Panc1 (cell line): ENCODE measurements at regions not wholly inside any gene's neighbourhood (a gene's known extent, or its start where the extent isn't known, plus 50 kb on each side); places are given as distances from the start of the nearest gene placed in this dataset.

Source experiments
- POLR2AphosphoS5 ChIP-seq: IDR thresholded peaks from 2 replicates; pipeline ENCODE4 v1.6.1; 2012; ENCODE audit warnings: mild to moderate bottlenecking, low read depth, low read length, moderate library complexity
- SIN3A ChIP-seq: IDR thresholded peaks from 2 replicates; pipeline ENCODE4 v1.6.1; 2012; ENCODE audit warnings: low read depth, mild to moderate bottlenecking, low read length, moderate library complexity, borderline replicate concordance; ENCODE audit not compliant: insufficient read depth
- TF ChIP-seq, protein P1 (sequence below): fragments of 450-650 bp; IDR thresholded peaks from 2 replicates; pipeline ENCODE4 v1.5.1; 2017; ENCODE audit warnings: mild to moderate bottlenecking

DNA sequence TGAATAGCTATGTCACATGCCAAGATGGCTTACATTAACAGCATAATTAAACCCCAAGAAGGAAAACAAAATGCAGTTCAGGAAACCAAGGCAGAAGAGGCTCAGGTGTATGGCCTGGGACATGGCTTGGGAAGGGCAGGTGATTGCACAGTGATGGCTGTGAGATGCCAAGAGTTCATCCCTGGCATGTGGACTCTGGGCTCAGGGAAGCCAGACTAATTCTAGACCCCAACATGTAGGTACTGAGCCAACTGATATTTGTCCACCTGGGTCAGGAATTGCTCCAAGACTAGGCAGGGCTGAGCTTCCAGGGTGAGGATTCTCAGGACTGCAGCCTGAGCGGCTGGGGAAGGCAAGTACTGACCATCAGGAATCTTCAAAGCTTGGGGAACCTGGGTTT is 218.4 kb upstream of the PIK3R1 start:
- TF ChIP-seq, protein P1, sequence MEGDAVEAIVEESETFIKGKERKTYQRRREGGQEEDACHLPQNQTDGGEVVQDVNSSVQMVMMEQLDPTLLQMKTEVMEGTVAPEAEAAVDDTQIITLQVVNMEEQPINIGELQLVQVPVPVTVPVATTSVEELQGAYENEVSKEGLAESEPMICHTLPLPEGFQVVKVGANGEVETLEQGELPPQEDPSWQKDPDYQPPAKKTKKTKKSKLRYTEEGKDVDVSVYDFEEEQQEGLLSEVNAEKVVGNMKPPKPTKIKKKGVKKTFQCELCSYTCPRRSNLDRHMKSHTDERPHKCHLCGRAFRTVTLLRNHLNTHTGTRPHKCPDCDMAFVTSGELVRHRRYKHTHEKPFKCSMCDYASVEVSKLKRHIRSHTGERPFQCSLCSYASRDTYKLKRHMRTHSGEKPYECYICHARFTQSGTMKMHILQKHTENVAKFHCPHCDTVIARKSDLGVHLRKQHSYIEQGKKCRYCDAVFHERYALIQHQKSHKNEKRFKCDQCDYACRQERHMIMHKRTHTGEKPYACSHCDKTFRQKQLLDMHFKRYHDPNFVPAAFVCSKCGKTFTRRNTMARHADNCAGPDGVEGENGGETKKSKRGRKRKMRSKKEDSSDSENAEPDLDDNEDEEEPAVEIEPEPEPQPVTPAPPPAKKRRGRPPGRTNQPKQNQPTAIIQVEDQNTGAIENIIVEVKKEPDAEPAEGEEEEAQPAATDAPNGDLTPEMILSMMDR, result no peak
- no peak for TF ChIP-seq POLR2AphosphoS5
- no peak for TF ChIP-seq SIN3A
